Panc1 (cell line): ENCODE measurements at regions not wholly inside any gene's neighbourhood (a gene's known extent, or its start where the extent isn't known, plus 50 kb on each side); places are given as distances from the start of the nearest gene placed in this dataset.

Source experiments
- POLR2AphosphoS5 ChIP-seq: IDR thresholded peaks from 2 replicates; pipeline ENCODE4 v1.6.1; 2012; ENCODE audit warnings: mild to moderate bottlenecking, low read depth, low read length, moderate library complexity
- TF ChIP-seq, protein P1 (sequence below): fragments of 450-650 bp; IDR thresholded peaks from 2 replicates; pipeline ENCODE4 v1.5.1; 2017; ENCODE audit warnings: mild to moderate bottlenecking

- TF ChIP-seq, protein P1, sequence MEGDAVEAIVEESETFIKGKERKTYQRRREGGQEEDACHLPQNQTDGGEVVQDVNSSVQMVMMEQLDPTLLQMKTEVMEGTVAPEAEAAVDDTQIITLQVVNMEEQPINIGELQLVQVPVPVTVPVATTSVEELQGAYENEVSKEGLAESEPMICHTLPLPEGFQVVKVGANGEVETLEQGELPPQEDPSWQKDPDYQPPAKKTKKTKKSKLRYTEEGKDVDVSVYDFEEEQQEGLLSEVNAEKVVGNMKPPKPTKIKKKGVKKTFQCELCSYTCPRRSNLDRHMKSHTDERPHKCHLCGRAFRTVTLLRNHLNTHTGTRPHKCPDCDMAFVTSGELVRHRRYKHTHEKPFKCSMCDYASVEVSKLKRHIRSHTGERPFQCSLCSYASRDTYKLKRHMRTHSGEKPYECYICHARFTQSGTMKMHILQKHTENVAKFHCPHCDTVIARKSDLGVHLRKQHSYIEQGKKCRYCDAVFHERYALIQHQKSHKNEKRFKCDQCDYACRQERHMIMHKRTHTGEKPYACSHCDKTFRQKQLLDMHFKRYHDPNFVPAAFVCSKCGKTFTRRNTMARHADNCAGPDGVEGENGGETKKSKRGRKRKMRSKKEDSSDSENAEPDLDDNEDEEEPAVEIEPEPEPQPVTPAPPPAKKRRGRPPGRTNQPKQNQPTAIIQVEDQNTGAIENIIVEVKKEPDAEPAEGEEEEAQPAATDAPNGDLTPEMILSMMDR: no peak
- no peak for TF ChIP-seq POLR2AphosphoS5
These were observed 396.1 kb downstream of the ENC1 start for GRCh38 chr5:74244406-74244805.
